Lung (tissue), 11 donors: ENCODE measurements at regions not wholly inside any gene's neighbourhood (a gene's known extent, or its start where the extent isn't known, plus 50 kb on each side); places are given as distances from the start of the nearest gene placed in this dataset.
A peak's percentile ranks its signal among the peaks of the same experiment; 100 is the strongest.
"Not testable (repeated sequence)": the region's sequence is repeated elsewhere in the genome, so short reads cannot be mapped to it uniquely, and the experiment has no call there.

ENCODE experiments used
- ATAC-seq: fragments of 200-7000 bp; cut with Tn5 transposase; one replicate; pipeline ENCODE4 v1.9.1; 2020; ENCODE audit warnings: moderate number of reproducible peaks; ENCODE audit not compliant: insufficient read depth, low FRiP score
- DNase-seq, 3 donors: peaks; one replicate each; pipeline ENCODE4 v3.0.0-alpha.2; 2013 to 2017
- H3K27ac ChIP-seq, 2 donors: one replicate each; pipeline ENCODE4 v1.5.1; 2013; ENCODE audit warnings: mild to moderate bottlenecking in 2 of 2, moderate library complexity in 2 of 2, control low read depth in 1 of 2, inconsistent platforms in 1 of 2, low read depth in 1 of 2, low read length in 1 of 2
- H3K27me3 ChIP-seq, 3 donors: one replicate each; pipeline ENCODE4 v1.5.1; 2013; ENCODE audit warnings: low read length in 2 of 3; ENCODE audit not compliant: control insufficient read depth in 3 of 3, insufficient read depth in 3 of 3
- H3K36me3 ChIP-seq, 4 donors: one replicate each; pipeline ENCODE4 v1.5.1; 2013; ENCODE audit warnings: low read length in 4 of 4, mild to moderate bottlenecking in 1 of 4, moderate library complexity in 1 of 4; ENCODE audit not compliant: control insufficient read depth in 4 of 4, insufficient read depth in 4 of 4
- H3K4me1 ChIP-seq, 5 donors: one replicate each; pipeline ENCODE4 v1.5.1; 2013; ENCODE audit warnings: low read length in 5 of 5, mild to moderate bottlenecking in 2 of 5, moderate library complexity in 1 of 5; ENCODE audit not compliant: control insufficient read depth in 5 of 5, insufficient read depth in 5 of 5
- H3K4me3 ChIP-seq: one replicate; pipeline ENCODE4 v1.5.1; 2013; ENCODE audit warnings: mild to moderate bottlenecking, control low read depth, moderate library complexity
- H3K9ac ChIP-seq, 2 donors: one replicate each; pipeline ENCODE4 v1.5.1; 2013; ENCODE audit warnings: low read length in 2 of 2, control low read depth in 1 of 2; ENCODE audit not compliant: insufficient read depth in 1 of 2
- H3K9me3 ChIP-seq, 4 donors: one replicate each; pipeline ENCODE4 v1.5.1; 2013; ENCODE audit warnings: low read length in 3 of 4, mild to moderate bottlenecking in 1 of 4, moderate library complexity in 1 of 4; ENCODE audit not compliant: control insufficient read depth in 4 of 4, insufficient read depth in 3 of 4
- WGBS, 2 donors: extraction: QIAGEN DNeasy Blood & Tissue Kit; methylation state at CpG; one replicate each; pipeline ENCODE4 v1.1.7; 2013; 5-methylcytosine and 5-hydroxymethylcytosine counted together
- TF ChIP-seq, protein P1 (sequence below): IDR thresholded peaks from 2 replicates; pipeline ENCODE4 v1.5.1; 2012; ENCODE audit warnings: mild to moderate bottlenecking; ENCODE audit errors: control extremely low read depth, extremely low read depth
- donor health status: control.
- donor health status: control.
- donor health status: Bipolar disorder and iron deficiency.
- donor health status: healthy.
- donor health status: DM: yes; HTN: yes; CAD: no.

DNA sequence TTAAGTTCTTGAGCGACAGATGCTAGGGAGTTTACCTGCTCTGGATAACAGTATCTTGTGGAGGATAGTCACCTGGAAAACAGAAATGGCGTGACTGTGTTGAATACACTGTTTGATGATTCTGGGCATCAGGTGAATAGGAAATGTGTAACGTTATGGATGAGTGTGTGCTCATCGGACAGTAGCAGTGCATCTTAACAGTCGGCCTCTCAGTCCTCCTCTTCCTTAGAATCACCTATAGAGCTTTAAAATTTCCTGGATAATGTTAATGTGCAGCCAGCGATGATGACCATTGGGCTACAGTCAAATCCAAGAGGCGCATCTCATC, 217.7 kb downstream of the OR2B2 start:
- WGBS, 2 donors, result 43 to 51% methylated on average over 7 of the region's 7 CpGs
- Histone ChIP-seq H3K36me3 (no peaks in the 10 kb centered on the region), H3K27me3 (peaks cover 0 to 13% (median 7%) of the 10 kb centered on the region in 3 donors), H3K9me3 (peaks cover 0 to 4% (median 0%) of the 10 kb centered on the region in 4 donors), H3K9ac (peak overlapping the region; percentile 43 to 88), H3K4me1 (peaks cover 0 to 6% (median 3%) of the 10 kb centered on the region in 5 donors), H3K27ac (no peak overlapping the region), H3K4me3 (peak overlapping the region; percentile 65)
- DNase-seq (no peak), ATAC-seq (no peak)
- TF ChIP-seq, protein P1, sequence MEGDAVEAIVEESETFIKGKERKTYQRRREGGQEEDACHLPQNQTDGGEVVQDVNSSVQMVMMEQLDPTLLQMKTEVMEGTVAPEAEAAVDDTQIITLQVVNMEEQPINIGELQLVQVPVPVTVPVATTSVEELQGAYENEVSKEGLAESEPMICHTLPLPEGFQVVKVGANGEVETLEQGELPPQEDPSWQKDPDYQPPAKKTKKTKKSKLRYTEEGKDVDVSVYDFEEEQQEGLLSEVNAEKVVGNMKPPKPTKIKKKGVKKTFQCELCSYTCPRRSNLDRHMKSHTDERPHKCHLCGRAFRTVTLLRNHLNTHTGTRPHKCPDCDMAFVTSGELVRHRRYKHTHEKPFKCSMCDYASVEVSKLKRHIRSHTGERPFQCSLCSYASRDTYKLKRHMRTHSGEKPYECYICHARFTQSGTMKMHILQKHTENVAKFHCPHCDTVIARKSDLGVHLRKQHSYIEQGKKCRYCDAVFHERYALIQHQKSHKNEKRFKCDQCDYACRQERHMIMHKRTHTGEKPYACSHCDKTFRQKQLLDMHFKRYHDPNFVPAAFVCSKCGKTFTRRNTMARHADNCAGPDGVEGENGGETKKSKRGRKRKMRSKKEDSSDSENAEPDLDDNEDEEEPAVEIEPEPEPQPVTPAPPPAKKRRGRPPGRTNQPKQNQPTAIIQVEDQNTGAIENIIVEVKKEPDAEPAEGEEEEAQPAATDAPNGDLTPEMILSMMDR, result no peak

DNA sequence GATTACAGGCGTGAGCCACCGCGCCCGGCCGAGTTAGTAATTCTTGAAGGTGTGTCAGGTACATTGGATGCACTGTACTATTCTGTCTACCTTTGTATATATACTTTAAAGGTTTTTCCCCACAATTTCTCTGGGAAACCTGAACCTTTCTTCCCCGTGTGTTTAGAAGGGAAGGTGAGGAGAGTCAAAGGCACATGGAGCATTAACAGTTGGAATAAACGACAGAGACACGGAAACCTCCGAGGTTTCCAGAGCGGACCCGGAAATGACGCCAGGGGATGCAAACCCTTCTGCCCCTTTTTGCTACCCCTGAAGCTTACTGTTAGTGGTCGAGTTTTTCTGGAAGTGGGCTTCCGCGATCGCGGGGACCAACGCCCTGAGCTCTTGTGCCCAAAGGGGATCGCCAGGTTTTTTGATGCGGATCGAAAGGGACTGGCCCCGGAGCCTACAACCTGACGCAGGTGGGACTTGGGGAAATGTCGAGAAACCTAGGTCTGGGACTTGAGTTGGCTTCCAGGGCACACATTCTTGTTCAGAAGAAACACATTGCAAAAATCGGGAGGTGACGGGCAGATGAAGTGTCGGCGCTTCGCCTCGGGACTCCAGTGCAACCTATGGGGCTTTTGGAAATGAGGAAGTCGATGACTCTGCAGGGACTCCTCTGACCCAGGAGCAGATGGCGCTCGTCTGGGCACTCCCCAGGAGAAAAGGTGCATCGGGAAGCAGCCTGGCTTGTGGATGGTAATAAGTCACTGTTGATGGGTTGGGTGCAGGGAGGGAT, 218.2 kb downstream of the OR2B2 start:
- ATAC-seq (peak; percentile 34), DNase-seq (peak; percentile 63 to 79 (median 74))
- Histone ChIP-seq H3K36me3 (no peaks in the 10 kb centered on the region), H3K9me3 (peaks cover 0 to 4% (median 0%) of the 10 kb centered on the region in 4 donors), H3K4me1 (peaks cover 0 to 6% (median 3%) of the 10 kb centered on the region in 5 donors), H3K9ac (peak overlapping the region; percentile 43 to 88), H3K27ac (no peak overlapping the region), H3K27me3 (peaks cover 0 to 13% (median 7%) of the 10 kb centered on the region in 3 donors), H3K4me3 (peak overlapping the region; percentile 65)
- WGBS, 2 donors, result 1 to 4% methylated on average over 34 of the region's 34 CpGs
- TF ChIP-seq, protein P1, result no peak

DNA sequence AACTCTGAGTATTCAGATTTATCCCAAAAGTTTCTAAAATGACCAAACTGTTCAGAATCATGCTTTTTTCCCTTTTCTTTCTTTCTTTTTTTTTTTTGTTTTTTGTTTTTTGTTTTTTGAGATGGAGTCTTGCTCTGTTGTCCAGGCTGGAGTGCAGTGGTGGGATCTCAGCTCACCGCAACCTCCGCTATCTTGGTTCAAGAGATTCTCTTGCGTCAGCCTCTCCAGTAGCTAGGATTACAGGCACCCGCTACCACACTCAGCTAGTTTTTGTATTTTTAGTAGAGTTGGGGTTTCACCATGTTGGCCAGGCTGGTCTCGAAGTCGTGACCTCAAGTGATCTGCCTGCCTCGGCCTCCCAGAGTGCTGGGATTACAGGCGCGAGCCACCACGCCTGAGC, 219.2 kb upstream of the ZNF184 start:
- not testable (repeated sequence) for H3K4me1 ChIP-seq, H3K9me3 ChIP-seq, H3K27ac ChIP-seq, ATAC-seq, DNase-seq, H3K4me3 ChIP-seq, H3K36me3 ChIP-seq, H3K9ac ChIP-seq
- H3K27me3 ChIP-seq, result peaks cover 0 to 13% (median 7%) of the 10 kb centered on the region in 3 donors
- WGBS, 2 donors, result 96 to 98% methylated on average over 10 of the region's 10 CpGs

DNA sequence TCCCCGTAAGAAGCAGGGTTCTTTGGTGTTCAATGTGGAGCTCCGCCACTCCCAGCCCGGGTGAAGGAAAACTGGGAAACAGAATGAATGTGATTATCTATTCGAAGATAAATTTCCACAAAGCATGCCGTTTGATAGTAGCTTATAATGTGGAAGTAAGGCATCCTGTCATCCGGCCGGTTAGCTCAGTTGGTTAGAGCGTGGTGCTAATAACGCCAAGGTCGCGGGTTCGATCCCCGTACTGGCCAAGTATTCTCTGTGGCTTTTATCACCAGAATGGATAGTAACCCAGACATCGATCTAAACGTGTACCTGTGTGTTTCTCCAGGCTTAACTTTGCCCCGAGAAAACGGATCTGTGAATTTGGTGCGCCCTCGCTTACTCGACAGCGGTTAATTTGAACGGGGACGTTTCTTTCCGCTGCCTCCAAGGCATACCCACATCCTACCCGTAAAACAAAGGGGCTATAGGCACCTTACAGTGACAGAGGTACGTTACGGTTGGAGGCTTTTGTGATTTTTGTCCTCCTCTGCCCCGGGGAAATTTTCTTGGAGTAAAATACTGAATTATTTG, 215.2 kb upstream of the ZNF184 start:
- Histone ChIP-seq H3K27ac (no peak overlapping the region), H3K9ac (peak overlapping the region; percentile 18 to 68), H3K27me3 (peaks cover 0 to 28% (median 26%) of the 10 kb centered on the region in 3 donors), H3K9me3 (peaks cover 0 to 1% (median 0%) of the 10 kb centered on the region in 4 donors), H3K4me3 (peak overlapping the region; percentile 20), H3K4me1 (peaks cover 0 to 4% (median 0%) of the 10 kb centered on the region in 5 donors), H3K36me3 (no peaks in the 10 kb centered on the region)
- ATAC-seq, result peak; percentile 84
- TF ChIP-seq, protein P1, result no peak
- peak; percentile 90 to 94 (median 92) for DNase-seq
- WGBS, 2 donors, result 0 to 2% methylated on average over 28 of the region's 28 CpGs
